Activated T-helper 1 cell treated with anti-CD3 and anti-CD28 coated beads, Interleukin-12 subunit alpha, Interleukin-12 subunit beta, Interleukin-2, Interleukin-4 antibody, amounts not matched to agents 30 ng/mL and 10 ng/mL and 1 ng/mL, durations not matched to agents 14 hours and 24 hours and 36 hours (primary cell): ENCODE measurements at regions not wholly inside any gene's neighbourhood (a gene's known extent, or its start where the extent isn't known, plus 50 kb on each side); places are given as distances from the start of the nearest gene placed in this dataset.
"Not testable (repeated sequence)": the region's sequence is repeated elsewhere in the genome, so short reads cannot be mapped to it uniquely, and the experiment has no call there.

Experiments
- DNase-seq: peaks from one replicate; pipeline ENCODE4 v3.0.0; 2021; ENCODE audit warnings: low spot score
- H3K27ac Mint-ChIP-seq: one replicate; pipeline ENCODE4 v1.8.0; 2021; ENCODE audit warnings: mild to moderate bottlenecking, mixed read lengths
- H3K27me3 Mint-ChIP-seq: one replicate; pipeline ENCODE4 v1.8.0; 2022; ENCODE audit warnings: mild to moderate bottlenecking, moderate library complexity, mixed read lengths; ENCODE audit not compliant: insufficient read depth
- H3K36me3 Mint-ChIP-seq: one replicate; pipeline ENCODE4 v1.8.0; 2021; ENCODE audit warnings: low read depth, mixed read lengths
- H3K4me1 Mint-ChIP-seq: one replicate; pipeline ENCODE4 v1.8.0; 2021; ENCODE audit warnings: low read depth, mixed read lengths
- H3K4me3 Mint-ChIP-seq: one replicate; pipeline ENCODE4 v1.8.0; 2021; ENCODE audit warnings: mild to moderate bottlenecking, moderate library complexity, mixed read lengths
- H3K9me3 Mint-ChIP-seq: one replicate; pipeline ENCODE4 v1.8.0; 2021; ENCODE audit warnings: mixed read lengths
- intact Hi-C: fragments of 100-400 bp; cut with micrococcal nuclease; formaldehyde crosslinking; loops from one replicate; pipeline ENCODE4 v1.15.1; 2024

DNA sequence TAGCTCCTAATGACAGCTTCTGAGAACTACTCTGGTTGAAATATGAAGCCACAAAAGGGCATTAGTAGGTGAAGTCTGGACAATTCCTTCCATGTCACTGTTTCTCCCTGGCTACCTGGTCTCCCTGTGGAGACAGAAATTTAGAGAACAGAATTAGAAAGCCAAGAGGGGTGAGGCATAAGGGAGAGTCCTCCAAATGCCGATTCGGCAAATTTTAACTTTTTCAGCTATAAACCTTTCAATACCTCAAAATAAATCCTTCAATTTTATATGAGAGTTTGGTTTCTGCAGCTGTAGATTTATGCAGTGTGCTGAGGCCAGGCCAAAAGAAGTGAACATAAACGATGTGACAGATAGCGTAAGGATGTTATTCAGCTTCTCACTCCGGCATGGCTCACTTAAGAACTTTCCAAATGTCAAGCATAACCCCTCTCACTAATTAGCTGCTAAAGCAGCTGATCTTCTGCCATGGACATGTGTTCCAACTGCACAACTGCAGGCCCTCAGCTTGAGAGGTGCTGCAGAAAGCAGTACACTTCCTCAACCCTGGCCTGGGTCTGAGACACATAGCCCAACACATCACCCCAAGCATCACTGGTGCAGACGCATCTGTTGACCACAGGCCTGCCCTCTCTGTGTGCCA, 247.9 kb upstream of the SOX9 start:
- no peaks in the 10 kb centered on the region for H3K27me3 Mint-ChIP-seq
- intact Hi-C loops, result no loop called here
- no peak overlapping the region for H3K27ac Mint-ChIP-seq
- H3K36me3 Mint-ChIP-seq, result no peaks in the 10 kb centered on the region
- no peak for DNase-seq
- H3K4me3 Mint-ChIP-seq, result no peak overlapping the region
- no peaks in the 10 kb centered on the region for H3K4me1 Mint-ChIP-seq
- peaks cover 4% of the 10 kb centered on the region for H3K9me3 Mint-ChIP-seq

DNA sequence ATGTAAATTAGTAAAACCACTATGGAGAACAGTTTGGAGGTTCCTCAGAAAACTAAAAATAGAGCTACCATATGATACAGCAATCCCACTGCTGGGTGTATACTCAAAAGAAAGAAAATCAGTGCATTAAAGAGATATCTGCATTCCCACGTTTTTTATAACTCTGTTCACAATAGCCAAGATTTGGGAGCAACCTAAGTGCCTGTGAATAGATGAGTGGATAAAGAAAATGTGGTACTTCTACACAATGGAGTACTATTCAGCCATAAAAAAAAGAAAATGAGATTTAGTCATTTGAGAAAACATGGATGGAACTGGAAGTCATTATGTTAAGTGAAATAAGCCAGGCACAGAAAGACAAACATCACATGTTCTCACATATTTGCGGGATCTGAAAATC, 246.0 kb upstream of the SOX9 start:
- H3K4me3 Mint-ChIP-seq, H3K36me3 Mint-ChIP-seq, H3K27ac Mint-ChIP-seq, H3K27me3 Mint-ChIP-seq, H3K9me3 Mint-ChIP-seq, DNase-seq, H3K4me1 Mint-ChIP-seq, intact Hi-C loops: not testable (repeated sequence)

DNA sequence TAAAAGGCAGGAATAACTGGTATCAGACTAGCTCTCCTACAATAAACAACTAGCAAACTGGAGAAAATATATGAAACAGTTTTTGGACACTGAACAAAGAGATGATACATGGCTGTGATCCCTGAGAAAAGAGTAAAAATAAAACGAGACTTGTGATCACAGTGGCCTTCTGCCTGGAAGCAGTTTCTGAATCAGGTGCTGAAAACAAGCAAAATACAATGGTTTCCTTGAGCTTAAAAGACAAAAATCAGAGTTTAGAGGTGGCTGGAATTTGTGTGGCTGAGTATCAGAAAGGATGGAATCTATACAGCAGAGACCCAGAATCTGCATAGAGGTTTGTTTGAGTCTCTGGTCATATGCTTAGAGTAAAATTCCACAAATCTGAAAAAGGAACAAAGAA, 242.5 kb upstream of the SOX9 start:
- intact Hi-C loops, result no loop called here
- Mint-ChIP-seq H3K9me3 (no peaks in the 10 kb centered on the region), H3K27ac (no peak overlapping the region), H3K27me3 (no peaks in the 10 kb centered on the region), H3K4me1 (no peaks in the 10 kb centered on the region), H3K36me3 (no peaks in the 10 kb centered on the region), H3K4me3 (no peak overlapping the region)
- DNase-seq, result no peak

DNA sequence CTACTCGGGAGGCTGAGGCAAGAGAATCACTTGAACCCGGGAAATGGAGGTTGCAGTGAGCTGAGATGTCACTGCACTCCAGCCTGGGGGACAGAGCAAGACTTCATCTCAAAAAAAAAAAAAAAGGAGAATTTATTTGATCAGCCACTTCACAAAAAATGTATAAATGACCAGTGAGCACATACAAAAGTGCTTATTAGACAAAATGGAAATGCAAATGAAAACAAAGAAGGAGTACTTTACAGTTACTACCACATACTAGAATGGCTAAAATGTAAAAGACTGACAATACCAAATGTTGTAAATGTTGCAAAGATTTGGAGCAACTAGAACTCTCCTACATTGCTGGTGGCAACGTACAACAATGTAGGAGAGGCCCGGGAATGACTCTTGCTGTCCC, 241.8 kb upstream of the SOX9 start:
- H3K27me3 Mint-ChIP-seq, result no peaks in the 10 kb centered on the region
- intact Hi-C loops, result no loop called here
- no peaks in the 10 kb centered on the region for H3K4me1 Mint-ChIP-seq
- no peak for DNase-seq
- no peaks in the 10 kb centered on the region for H3K36me3 Mint-ChIP-seq
- H3K27ac Mint-ChIP-seq, result no peak overlapping the region
- H3K4me3 Mint-ChIP-seq, result no peak overlapping the region
- H3K9me3 Mint-ChIP-seq, result no peaks in the 10 kb centered on the region

DNA sequence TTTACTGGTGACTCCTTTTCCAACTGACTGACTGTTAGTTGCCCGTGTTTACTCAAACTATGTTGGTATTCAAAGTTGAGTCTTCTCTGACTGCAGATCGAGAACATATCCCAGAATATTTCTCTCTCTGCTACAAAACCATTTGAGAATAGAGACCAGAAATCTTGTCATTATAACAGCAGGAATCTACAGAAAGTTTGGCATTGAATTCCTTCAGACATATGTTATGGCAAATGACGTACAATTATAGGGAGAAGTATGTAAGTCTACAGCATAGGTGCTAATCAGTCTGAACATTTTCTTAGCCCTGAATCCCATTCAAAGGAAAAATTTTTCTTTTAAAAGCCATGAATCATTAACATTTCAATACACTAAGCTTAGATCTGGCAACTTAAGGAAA, 239.8 kb upstream of the SOX9 start:
- Mint-ChIP-seq H3K4me3 (no peak overlapping the region), H3K36me3 (no peaks in the 10 kb centered on the region), H3K27me3 (no peaks in the 10 kb centered on the region), H3K9me3 (no peaks in the 10 kb centered on the region), H3K27ac (no peak overlapping the region), H3K4me1 (no peaks in the 10 kb centered on the region)
- intact Hi-C loops, result no loop called here
- DNase-seq, result no peak

DNA sequence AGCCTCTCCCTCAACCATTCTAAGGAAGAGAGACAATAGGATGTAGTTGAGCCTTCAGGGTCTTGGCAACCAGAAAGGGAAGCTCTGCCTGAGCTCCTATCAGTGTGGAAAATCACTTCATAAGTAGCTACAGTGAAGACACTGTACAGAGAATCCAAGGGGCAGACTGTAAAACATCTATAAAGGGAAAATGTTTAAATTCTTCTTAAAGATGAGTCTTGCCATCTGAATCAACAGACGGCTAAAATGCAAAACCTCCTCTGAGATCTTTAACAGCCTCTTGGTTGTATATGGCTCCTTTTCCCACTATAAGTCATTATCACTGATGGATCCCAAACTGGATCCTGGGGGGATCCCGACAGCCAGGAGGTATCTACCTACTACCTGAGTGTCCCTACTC, 239.2 kb upstream of the SOX9 start:
- Mint-ChIP-seq H3K36me3 (no peaks in the 10 kb centered on the region), H3K27ac (no peak overlapping the region), H3K4me3 (no peak overlapping the region), H3K9me3 (no peaks in the 10 kb centered on the region), H3K4me1 (no peaks in the 10 kb centered on the region), H3K27me3 (no peaks in the 10 kb centered on the region)
- no peak for DNase-seq
- intact Hi-C loops, result no loop called here

DNA sequence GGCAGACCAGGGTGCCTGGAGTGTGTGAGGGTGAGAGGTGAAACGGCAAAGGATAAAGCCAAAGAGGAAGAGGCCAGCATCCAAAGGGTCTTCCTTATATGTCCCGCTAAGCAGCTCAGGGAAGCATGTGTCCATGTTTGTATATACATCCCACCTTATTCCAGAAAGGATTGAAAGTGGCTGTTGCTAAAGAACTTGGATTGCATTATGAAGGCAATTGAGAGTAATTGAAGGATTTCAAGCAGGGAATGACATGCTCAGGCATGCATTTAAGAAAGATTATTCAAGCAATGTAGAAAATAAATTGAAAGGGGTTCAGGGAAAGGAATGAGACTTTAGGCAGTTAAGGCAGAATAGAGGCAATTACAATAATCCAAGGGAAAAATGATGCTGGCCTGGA, 237.6 kb upstream of the SOX9 start:
- Mint-ChIP-seq H3K27me3 (no peaks in the 10 kb centered on the region), H3K27ac (no peak overlapping the region), H3K36me3 (no peaks in the 10 kb centered on the region), H3K4me3 (no peak overlapping the region), H3K9me3 (no peaks in the 10 kb centered on the region), H3K4me1 (no peaks in the 10 kb centered on the region)
- intact Hi-C loops, result no loop called here
- no peak for DNase-seq

DNA sequence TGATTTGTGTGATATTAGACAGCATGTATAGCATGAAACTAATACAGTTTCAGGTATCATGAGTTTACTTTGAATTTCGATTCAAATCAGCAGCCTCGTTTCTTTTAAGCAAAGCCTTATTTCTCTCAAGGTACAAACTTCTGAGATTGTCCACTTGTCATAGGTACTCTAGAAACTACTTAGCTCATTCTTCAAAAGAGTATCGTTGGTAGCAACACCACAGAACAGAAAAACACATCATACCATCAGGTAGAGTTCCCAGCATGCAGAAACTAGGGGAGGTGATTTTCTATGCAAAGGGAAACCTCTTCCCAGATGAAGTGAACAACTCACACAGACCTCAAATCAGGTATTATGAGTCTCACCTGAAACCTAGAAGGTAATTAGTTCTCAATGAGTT, 237.0 kb upstream of the SOX9 start:
- intact Hi-C loops, result no loop called here
- H3K4me3 Mint-ChIP-seq, result no peak overlapping the region
- no peaks in the 10 kb centered on the region for H3K9me3 Mint-ChIP-seq
- H3K27ac Mint-ChIP-seq, result no peak overlapping the region
- no peaks in the 10 kb centered on the region for H3K27me3 Mint-ChIP-seq
- no peaks in the 10 kb centered on the region for H3K36me3 Mint-ChIP-seq
- no peaks in the 10 kb centered on the region for H3K4me1 Mint-ChIP-seq
- no peak for DNase-seq

DNA sequence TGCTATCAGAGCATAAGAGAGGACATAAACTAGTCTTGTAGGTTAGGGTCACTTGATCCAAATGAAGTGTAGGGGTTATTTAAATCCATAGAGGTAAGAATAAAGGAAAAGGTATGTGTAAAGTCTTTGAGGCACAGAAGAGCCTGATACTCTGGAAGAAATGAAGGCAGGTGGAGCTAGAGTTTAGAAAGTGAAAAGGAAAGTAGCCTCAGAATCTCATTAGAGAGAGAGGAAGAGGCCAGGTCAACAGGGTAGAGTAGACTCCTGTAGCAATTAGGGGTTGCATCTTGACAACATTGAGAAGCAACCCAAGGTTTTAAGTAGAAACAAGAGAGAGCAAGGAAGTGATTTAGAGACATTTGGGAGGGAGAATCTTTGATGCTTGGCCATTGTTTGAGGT, 235.2 kb upstream of the SOX9 start:
- no peak overlapping the region for H3K27ac Mint-ChIP-seq
- H3K27me3 Mint-ChIP-seq, result no peaks in the 10 kb centered on the region
- no peak for DNase-seq
- H3K9me3 Mint-ChIP-seq, result no peaks in the 10 kb centered on the region
- no peak overlapping the region for H3K4me3 Mint-ChIP-seq
- H3K4me1 Mint-ChIP-seq, result no peaks in the 10 kb centered on the region
- H3K36me3 Mint-ChIP-seq, result no peaks in the 10 kb centered on the region
- intact Hi-C loops, result no loop called here

DNA sequence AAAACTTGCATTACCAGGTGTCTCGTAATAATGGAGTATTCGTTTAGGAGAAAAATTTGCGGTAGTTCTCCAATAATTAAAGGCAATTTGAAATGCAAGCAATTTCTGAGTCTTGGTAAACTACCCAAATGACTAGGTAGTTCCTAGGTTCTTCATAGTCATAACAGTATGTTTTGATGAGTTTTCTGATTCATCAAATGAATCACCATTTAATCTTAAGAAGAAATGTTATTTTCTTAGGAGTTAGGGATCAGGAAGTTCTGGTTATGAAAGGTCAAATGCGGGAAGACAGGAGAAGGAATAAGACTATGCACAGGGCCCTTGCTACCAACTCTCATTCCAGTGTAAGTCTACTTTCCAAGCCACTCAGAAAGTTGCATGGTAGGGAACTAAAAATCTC, 221.5 kb upstream of the SOX9 start:
- no peak overlapping the region for H3K4me3 Mint-ChIP-seq
- no peak overlapping the region for H3K27ac Mint-ChIP-seq
- H3K27me3 Mint-ChIP-seq, result no peaks in the 10 kb centered on the region
- intact Hi-C loops, result no loop called here
- DNase-seq, result no peak
- no peaks in the 10 kb centered on the region for H3K36me3 Mint-ChIP-seq
- peaks cover under 1% of the 10 kb centered on the region for H3K9me3 Mint-ChIP-seq
- no peaks in the 10 kb centered on the region for H3K4me1 Mint-ChIP-seq

DNA sequence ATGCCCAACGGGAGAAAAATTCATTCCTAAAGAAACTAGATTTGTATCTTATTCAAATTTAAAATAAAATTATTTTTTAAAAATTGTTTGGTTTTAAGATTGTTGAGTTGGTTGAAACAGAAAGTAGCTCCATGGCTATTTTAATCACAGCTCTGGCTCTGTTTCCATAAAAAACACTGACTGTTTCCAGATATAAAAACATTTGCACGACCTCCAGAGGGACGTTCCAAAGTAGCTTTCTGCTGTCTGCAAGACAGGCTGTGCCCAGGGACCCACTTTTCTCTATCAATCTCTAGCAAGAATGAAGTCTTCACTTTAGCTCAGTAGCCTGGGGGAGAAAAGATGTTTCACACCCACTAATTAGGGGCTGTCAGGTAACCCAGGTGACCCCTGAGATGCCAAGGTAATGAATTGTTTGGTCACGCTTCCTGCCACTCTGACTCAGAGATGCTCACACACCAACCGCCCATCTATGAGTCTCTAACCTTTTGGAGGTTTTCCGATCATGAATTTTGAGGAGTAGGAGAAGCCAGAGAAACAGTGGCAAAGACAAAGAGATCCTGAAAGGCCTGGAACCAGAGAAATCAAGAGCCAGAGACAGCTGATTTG, 220.1 kb upstream of the SOX9 start:
- no peak for DNase-seq
- intact Hi-C loops, result loop anchor here (10.0 kb wide), 1 partner anchor 116 kb away; no protein-coding TSS in a partner anchor
- Mint-ChIP-seq H3K27me3 (no peaks in the 10 kb centered on the region), H3K9me3 (no peaks in the 10 kb centered on the region), H3K4me1 (no peaks in the 10 kb centered on the region), H3K27ac (no peak overlapping the region), H3K36me3 (no peaks in the 10 kb centered on the region), H3K4me3 (no peak overlapping the region)

DNA sequence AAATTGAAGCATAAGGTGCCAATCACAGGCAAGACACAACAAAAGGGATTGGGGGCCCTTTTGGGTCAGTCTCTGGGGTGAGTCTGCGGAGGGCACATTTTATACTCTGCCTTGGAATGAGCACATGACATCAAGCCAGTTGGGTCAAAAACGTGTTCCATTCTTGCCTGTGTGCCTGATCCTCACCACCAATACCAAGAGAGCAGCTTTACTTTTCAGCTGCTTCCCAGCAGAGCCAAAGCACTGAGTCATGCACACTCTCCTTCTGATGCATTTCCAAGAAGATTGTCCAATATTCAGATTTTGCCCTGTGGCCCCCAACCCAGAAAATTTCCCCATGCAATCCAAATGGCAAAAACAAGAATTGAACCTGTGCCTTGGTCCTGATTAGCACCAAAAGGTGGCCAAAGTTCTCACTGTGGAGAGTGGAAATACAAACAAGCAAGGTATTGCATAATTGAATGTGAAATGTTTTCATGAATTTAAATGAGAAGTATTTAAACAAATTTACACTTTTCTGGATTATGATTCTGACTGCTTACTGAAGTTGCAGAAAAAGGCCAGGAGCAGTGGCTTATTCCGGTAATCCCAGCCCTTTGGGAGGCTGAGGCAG, 217.8 kb upstream of the SOX9 start:
- no peaks in the 10 kb centered on the region for H3K27me3 Mint-ChIP-seq
- no peaks in the 10 kb centered on the region for H3K9me3 Mint-ChIP-seq
- no peak for DNase-seq
- H3K36me3 Mint-ChIP-seq, result no peaks in the 10 kb centered on the region
- H3K4me1 Mint-ChIP-seq, result no peaks in the 10 kb centered on the region
- intact Hi-C loops, result loop anchor here (10.0 kb wide), 1 partner anchor 118 kb away; no protein-coding TSS in a partner anchor
- H3K4me3 Mint-ChIP-seq, result no peak overlapping the region
- no peak overlapping the region for H3K27ac Mint-ChIP-seq

DNA sequence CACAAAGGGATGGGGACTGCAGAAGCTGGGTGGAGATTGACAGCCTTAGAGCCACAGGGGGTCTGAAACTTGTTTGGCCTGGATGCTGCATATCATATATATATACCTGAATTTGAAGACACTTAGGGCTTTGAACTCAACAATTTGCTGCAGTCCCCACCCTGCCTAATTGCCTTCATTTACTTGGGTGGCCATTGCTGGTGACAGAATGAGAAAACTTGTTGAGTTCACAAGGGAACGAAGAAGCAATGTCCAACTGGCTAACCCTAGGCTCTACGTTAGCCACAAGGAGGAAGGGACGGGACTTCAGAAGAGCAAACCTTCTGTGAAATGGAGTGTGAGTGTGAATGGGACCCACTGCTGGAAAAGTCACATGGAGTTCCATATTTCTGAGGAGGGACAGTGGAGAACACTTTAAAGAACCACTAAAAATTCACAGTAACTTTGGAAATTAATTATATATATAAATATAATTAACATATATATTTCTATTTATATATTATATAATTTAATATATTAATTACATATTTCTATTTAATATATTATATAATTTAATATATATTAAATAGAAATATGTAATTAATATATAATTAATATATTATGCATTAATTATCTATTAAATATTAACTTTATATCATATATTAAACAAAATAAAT, 215.3 kb upstream of the SOX9 start:
- intact Hi-C loops, result loop anchor here (10.0 kb wide), 1 partner anchor 121 kb away; no protein-coding TSS in a partner anchor
- no peaks in the 10 kb centered on the region for H3K4me1 Mint-ChIP-seq
- H3K36me3 Mint-ChIP-seq, result no peaks in the 10 kb centered on the region
- H3K27ac Mint-ChIP-seq, result no peak overlapping the region
- no peaks in the 10 kb centered on the region for H3K9me3 Mint-ChIP-seq
- H3K4me3 Mint-ChIP-seq, result no peak overlapping the region
- no peaks in the 10 kb centered on the region for H3K27me3 Mint-ChIP-seq
- no peak for DNase-seq
